ENCODE measurements at regions not wholly inside any gene's neighbourhood (a gene's known extent, or its start where the extent isn't known, plus 50 kb on each side); places are given as distances from the start of the nearest gene placed in this dataset.

DNA sequence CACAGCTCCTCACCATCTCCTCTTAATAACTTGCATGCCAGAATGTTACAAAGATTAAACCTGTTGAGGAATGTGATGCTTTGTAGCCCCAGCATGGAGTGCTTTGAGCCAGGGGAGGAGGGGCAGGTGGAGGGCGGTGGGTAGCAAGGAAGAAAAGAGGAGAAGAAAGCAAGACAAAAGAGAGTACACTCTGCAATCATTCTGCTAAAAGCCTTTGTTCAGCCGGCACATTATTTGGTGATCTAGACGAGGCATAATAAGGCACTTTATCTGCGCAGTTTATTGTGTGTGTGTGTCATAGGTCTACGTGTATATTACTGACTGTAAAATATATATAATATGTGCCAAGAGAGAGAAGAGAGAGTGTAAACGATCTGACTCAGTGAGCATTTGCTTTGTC, 139.1 kb downstream of the SOX9 start:
- H3K36me3 Mint-ChIP-seq: no peaks in the 10 kb centered on the region
- no peak for ATAC-seq (replicated peaks in 1 of 4)
- WGBS (ENCODE audit: insufficient coverage): 88% methylated on average over 1 of the region's 6 CpGs
- H3K27me3 Mint-ChIP-seq: no peaks in the 10 kb centered on the region
- H3K4me1 ChIP-seq (ENCODE audit: control insufficient read depth in 1 of 2, extremely low read depth in 1 of 2, insufficient read depth in 2 of 2, low read length in 2 of 2): no peaks in the 10 kb centered on the region
- H3K27me3 ChIP-seq (replicated peaks in 1 of 2; ENCODE audit: control insufficient read depth in 2 of 2, extremely low read depth in 1 of 2, insufficient read depth in 2 of 2, low read length in 1 of 2): no peaks in the 10 kb centered on the region
- H3K27ac Mint-ChIP-seq: no peak overlapping the region
- H3K9me3 Mint-ChIP-seq: peaks cover 0 to 14% (median 5%) of the 10 kb centered on the region in 3 donors
- no peak for DNase-seq
- no peak overlapping the region for H3K4me3 Mint-ChIP-seq
- H3K27ac ChIP-seq (ENCODE audit: low read length): no peak overlapping the region
- no peaks in the 10 kb centered on the region for H3K4me1 Mint-ChIP-seq
- no peak overlapping the region for H3K4me3 ChIP-seq (ENCODE audit: control insufficient read depth in 1 of 2, extremely low read depth in 1 of 2, low read length in 1 of 2)
- CTCF ChIA-PET: no interaction called here
- no peaks in the 10 kb centered on the region for H3K36me3 ChIP-seq (ENCODE audit: control insufficient read depth in 2 of 2, extremely low read depth in 1 of 2, insufficient read depth in 1 of 2, low read length in 1 of 2)
- POLR2A ChIA-PET: no interaction called here
- no peaks in the 10 kb centered on the region for H3K9me3 ChIP-seq

DNA sequence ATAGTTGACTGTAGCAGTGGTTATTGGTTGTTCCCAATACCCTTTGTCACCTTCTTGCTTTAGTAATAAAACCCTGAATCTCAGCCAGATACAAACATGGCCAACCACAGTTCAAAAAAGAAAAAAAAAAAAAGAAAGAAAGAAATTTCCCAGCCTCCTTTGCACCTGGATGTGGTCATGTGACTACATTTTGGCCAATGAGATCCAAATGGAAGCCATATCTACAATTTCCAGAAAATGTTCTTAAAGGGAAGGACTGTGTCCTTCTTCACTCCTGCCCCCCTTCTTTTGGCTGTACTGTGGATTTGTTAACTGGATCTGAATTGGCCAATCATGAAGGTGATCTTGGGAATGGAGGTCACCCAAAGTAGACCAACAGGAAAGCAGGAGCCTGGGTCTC, 141.9 kb downstream of the SOX9 start:
- Mint-ChIP-seq H3K27me3 (peaks cover 0 to 5% of the 10 kb centered on the region in 2 donors), H3K4me3 (no peak overlapping the region), H3K9me3 (peaks cover 0 to 14% (median 2%) of the 10 kb centered on the region in 3 donors), H3K27ac (no peak overlapping the region), H3K36me3 (no peaks in the 10 kb centered on the region), H3K4me1 (no peaks in the 10 kb centered on the region)
- ChIA-PET CTCF (no interaction called here), POLR2A (no interaction called here)
- Histone ChIP-seq H3K4me1 (ENCODE audit: control insufficient read depth in 1 of 2, extremely low read depth in 1 of 2, insufficient read depth in 2 of 2, low read length in 2 of 2) (no peaks in the 10 kb centered on the region), H3K27me3 (replicated peaks in 1 of 2; ENCODE audit: control insufficient read depth in 2 of 2, extremely low read depth in 1 of 2, insufficient read depth in 2 of 2, low read length in 1 of 2) (no peaks in the 10 kb centered on the region), H3K27ac (ENCODE audit: low read length) (no peak overlapping the region), H3K36me3 (ENCODE audit: control insufficient read depth in 2 of 2, extremely low read depth in 1 of 2, insufficient read depth in 1 of 2, low read length in 1 of 2) (no peaks in the 10 kb centered on the region), H3K4me3 (ENCODE audit: control insufficient read depth in 1 of 2, extremely low read depth in 1 of 2, low read length in 1 of 2) (no peak overlapping the region), H3K9me3 (no peaks in the 10 kb centered on the region)
- ATAC-seq (replicated peaks in 1 of 4): no peak
- DNase-seq: no peak

DNA sequence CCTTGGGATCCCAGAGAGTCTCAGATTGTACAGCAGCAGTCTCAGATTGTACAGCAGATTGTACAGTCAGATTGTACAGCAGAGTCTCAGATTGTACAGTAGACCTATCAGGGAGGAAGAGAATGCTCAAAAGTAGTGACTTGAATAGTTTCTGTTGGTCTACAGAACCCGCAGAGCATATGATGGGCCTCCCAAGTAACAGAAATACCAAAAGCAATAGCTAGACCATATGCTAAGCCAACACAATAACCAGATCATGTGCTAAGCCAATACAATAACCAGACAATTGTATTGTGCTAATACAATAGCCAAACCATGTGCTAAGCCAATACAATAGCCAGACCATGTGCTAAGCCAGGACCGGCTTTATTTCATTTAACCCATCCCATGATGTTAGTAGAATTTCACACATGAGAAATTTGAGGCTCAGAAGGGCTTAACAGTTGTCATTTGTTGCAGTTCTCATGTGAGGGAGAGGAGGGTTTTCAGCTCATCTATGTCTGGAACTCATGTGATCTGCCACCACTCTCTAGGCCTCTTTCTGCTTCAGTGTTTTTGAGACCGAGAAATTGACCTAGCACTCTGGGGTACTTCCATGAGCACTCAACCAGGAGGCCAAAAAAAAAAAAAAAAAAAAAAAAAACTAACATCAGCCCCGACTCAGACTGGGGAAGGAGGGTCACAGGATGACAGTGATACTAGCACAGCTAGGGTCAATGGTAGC, 144.0 kb downstream of the SOX9 start:
- no peak for ATAC-seq (replicated peaks in 1 of 4)
- H3K9me3 ChIP-seq: no peaks in the 10 kb centered on the region
- no peak for DNase-seq
- no peaks in the 10 kb centered on the region for H3K27me3 ChIP-seq (replicated peaks in 1 of 2; ENCODE audit: control insufficient read depth in 2 of 2, extremely low read depth in 1 of 2, insufficient read depth in 2 of 2, low read length in 1 of 2)
- Mint-ChIP-seq H3K9me3 (peaks cover 0 to 9% (median 2%) of the 10 kb centered on the region in 3 donors), H3K4me3 (no peak overlapping the region), H3K4me1 (no peaks in the 10 kb centered on the region), H3K27me3 (peaks cover 7% of the 10 kb centered on the region in 2 donors), H3K27ac (no peak overlapping the region), H3K36me3 (no peaks in the 10 kb centered on the region)
- WGBS (ENCODE audit: insufficient coverage): 67% methylated on average over 1 of the region's 4 CpGs
- H3K4me1 ChIP-seq (ENCODE audit: control insufficient read depth in 1 of 2, extremely low read depth in 1 of 2, insufficient read depth in 2 of 2, low read length in 2 of 2): no peaks in the 10 kb centered on the region
- no peak overlapping the region for H3K27ac ChIP-seq (ENCODE audit: low read length)
- ChIA-PET POLR2A (interaction anchor here in 1 of 2 donors (0.7 kb wide), 1 partner anchor 35 kb away, joined by 13 read pairs; no protein-coding TSS in a partner anchor), CTCF (no interaction called here)
- no peaks in the 10 kb centered on the region for H3K36me3 ChIP-seq (ENCODE audit: control insufficient read depth in 2 of 2, extremely low read depth in 1 of 2, insufficient read depth in 1 of 2, low read length in 1 of 2)
- H3K4me3 ChIP-seq (ENCODE audit: control insufficient read depth in 1 of 2, extremely low read depth in 1 of 2, low read length in 1 of 2): no peak overlapping the region

DNA sequence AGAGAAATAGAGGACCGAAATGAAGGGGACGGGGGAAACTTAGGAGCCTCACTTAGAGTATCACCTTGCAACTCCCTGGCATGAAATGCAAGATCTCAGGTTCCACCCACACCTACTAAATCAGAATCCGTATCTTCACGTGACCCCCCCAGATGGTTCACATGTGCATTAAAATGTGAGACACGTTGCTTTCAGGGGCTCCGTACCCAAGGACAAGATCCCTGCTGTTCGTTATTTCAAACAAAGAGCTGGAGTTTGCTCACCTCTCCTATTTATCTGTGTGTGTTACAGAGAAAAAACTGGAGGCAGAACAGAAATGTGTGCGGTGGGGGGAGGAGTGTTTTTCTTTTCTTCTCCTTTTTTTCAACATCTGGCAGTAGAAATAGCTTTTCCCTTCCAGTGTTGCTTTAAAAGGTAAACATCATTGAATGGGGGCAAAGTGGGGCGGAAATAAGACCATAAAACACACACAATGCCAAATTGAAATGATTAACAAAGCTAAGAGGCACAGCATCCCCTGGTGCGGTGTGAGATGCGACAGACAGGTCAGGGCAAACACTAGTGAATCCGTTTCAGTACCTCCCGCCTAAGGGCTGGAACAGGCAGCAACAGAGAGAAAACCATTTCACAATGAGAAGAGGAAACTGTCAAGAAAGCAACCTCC, 145.4 kb downstream of the SOX9 start:
- no peaks in the 10 kb centered on the region for H3K4me1 Mint-ChIP-seq
- ATAC-seq (replicated peaks in 1 of 4) (no peak), DNase-seq (no peak)
- ChIA-PET POLR2A (interaction anchor here in 1 of 2 donors (0.6 kb wide), 1 partner anchor 274 kb away, joined by 4 read pairs; no protein-coding TSS in a partner anchor), CTCF (no interaction called here)
- H3K9me3 ChIP-seq: no peaks in the 10 kb centered on the region
- no peaks in the 10 kb centered on the region for H3K36me3 Mint-ChIP-seq
- no peak overlapping the region for H3K27ac Mint-ChIP-seq
- H3K9me3 Mint-ChIP-seq: peaks cover 0 to 9% (median 2%) of the 10 kb centered on the region in 3 donors
- no peak overlapping the region for H3K27ac ChIP-seq (ENCODE audit: low read length)
- H3K4me3 Mint-ChIP-seq: no peak overlapping the region
- H3K4me3 ChIP-seq (ENCODE audit: control insufficient read depth in 1 of 2, extremely low read depth in 1 of 2, low read length in 1 of 2): no peak overlapping the region
- WGBS (ENCODE audit: insufficient coverage): 46% methylated on average over 5 of the region's 13 CpGs
- H3K4me1 ChIP-seq (ENCODE audit: control insufficient read depth in 1 of 2, extremely low read depth in 1 of 2, insufficient read depth in 2 of 2, low read length in 2 of 2): no peaks in the 10 kb centered on the region
- H3K27me3 ChIP-seq (replicated peaks in 1 of 2; ENCODE audit: control insufficient read depth in 2 of 2, extremely low read depth in 1 of 2, insufficient read depth in 2 of 2, low read length in 1 of 2): no peaks in the 10 kb centered on the region
- H3K27me3 Mint-ChIP-seq: peaks cover 7% of the 10 kb centered on the region in 2 donors
- no peaks in the 10 kb centered on the region for H3K36me3 ChIP-seq (ENCODE audit: control insufficient read depth in 2 of 2, extremely low read depth in 1 of 2, insufficient read depth in 1 of 2, low read length in 1 of 2)

DNA sequence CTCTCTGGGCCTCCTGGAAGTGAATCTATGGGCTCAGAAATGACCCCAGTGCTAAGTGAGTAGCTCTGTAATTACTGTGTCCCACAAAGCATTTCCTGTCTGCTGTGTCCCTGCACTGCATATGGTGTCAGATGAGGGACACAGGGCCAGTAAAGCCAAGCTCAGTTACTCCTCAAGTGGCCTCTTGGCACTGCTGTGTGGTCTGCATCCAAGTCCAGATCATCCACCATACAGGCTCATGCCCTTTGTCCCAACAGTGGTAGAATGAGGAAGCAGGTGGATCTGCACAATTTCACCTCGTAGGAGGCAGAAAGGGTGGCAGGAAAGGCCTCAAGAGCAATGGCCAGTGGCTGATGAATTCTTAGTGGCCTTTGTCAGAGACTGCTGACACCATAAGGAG, 146.8 kb downstream of the SOX9 start:
- H3K36me3 ChIP-seq (ENCODE audit: control insufficient read depth in 2 of 2, extremely low read depth in 1 of 2, insufficient read depth in 1 of 2, low read length in 1 of 2): no peaks in the 10 kb centered on the region
- H3K36me3 Mint-ChIP-seq: no peaks in the 10 kb centered on the region
- no peaks in the 10 kb centered on the region for H3K27me3 ChIP-seq (replicated peaks in 1 of 2; ENCODE audit: control insufficient read depth in 2 of 2, extremely low read depth in 1 of 2, insufficient read depth in 2 of 2, low read length in 1 of 2)
- ATAC-seq (replicated peaks in 1 of 4) (no peak), DNase-seq (no peak)
- peaks cover 7% of the 10 kb centered on the region in 2 donors for H3K27me3 Mint-ChIP-seq
- H3K4me3 ChIP-seq (ENCODE audit: control insufficient read depth in 1 of 2, extremely low read depth in 1 of 2, low read length in 1 of 2): no peak overlapping the region
- H3K9me3 Mint-ChIP-seq: peaks cover 0 to 6% (median 0%) of the 10 kb centered on the region in 3 donors
- H3K27ac ChIP-seq (ENCODE audit: low read length): no peak overlapping the region
- H3K4me3 Mint-ChIP-seq: no peak overlapping the region
- no peak overlapping the region for H3K27ac Mint-ChIP-seq
- 0% methylated on average over 1 of the region's 1 CpG for WGBS (ENCODE audit: insufficient coverage)
- no peaks in the 10 kb centered on the region for H3K9me3 ChIP-seq
- CTCF ChIA-PET: no interaction called here
- no peaks in the 10 kb centered on the region for H3K4me1 ChIP-seq (ENCODE audit: control insufficient read depth in 1 of 2, extremely low read depth in 1 of 2, insufficient read depth in 2 of 2, low read length in 2 of 2)
- no peaks in the 10 kb centered on the region for H3K4me1 Mint-ChIP-seq
- POLR2A ChIA-PET: no interaction called here

DNA sequence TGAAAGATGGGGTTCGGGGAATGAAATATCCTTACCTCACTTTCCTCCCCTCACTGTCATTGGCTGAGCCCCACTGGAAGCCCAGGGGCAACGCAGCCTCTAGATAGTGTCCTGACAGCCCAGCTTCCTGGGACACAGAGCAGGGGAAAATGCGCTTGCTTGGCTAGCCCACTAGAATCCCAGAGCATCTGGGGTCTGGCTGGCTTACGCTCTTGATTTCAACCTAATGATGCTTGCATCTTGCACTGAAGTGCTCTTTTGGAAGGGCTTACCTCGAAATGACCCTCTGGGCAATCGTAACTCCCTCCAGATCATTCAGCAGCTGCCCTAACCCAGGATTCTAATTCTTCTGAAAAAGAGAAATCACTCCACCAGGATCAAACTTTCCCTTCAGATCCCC, 147.6 kb downstream of the SOX9 start:
- Histone ChIP-seq H3K36me3 (ENCODE audit: control insufficient read depth in 2 of 2, extremely low read depth in 1 of 2, insufficient read depth in 1 of 2, low read length in 1 of 2) (no peaks in the 10 kb centered on the region), H3K27ac (ENCODE audit: low read length) (no peak overlapping the region), H3K9me3 (no peaks in the 10 kb centered on the region), H3K27me3 (replicated peaks in 1 of 2; ENCODE audit: control insufficient read depth in 2 of 2, extremely low read depth in 1 of 2, insufficient read depth in 2 of 2, low read length in 1 of 2) (no peaks in the 10 kb centered on the region), H3K4me1 (ENCODE audit: control insufficient read depth in 1 of 2, extremely low read depth in 1 of 2, insufficient read depth in 2 of 2, low read length in 2 of 2) (no peaks in the 10 kb centered on the region), H3K4me3 (ENCODE audit: control insufficient read depth in 1 of 2, extremely low read depth in 1 of 2, low read length in 1 of 2) (no peak overlapping the region)
- no peak overlapping the region for H3K27ac Mint-ChIP-seq
- peaks cover 0 to 4% (median 0%) of the 10 kb centered on the region in 3 donors for H3K9me3 Mint-ChIP-seq
- peaks cover 7% of the 10 kb centered on the region in 2 donors for H3K27me3 Mint-ChIP-seq
- H3K4me1 Mint-ChIP-seq: no peaks in the 10 kb centered on the region
- DNase-seq (no peak), ATAC-seq (replicated peaks in 1 of 4) (no peak)
- ChIA-PET POLR2A (no interaction called here), CTCF (no interaction called here)
- H3K36me3 Mint-ChIP-seq: no peaks in the 10 kb centered on the region
- 76% methylated on average over 5 of the region's 6 CpGs for WGBS (ENCODE audit: insufficient coverage)
- no peak overlapping the region for H3K4me3 Mint-ChIP-seq
